ENCODE measurements at regions not wholly inside any gene's neighbourhood (a gene's known extent, or its start where the extent isn't known, plus 50 kb on each side); places are given as distances from the start of the nearest gene placed in this dataset.
"Not testable (repeated sequence)": the region's sequence is repeated elsewhere in the genome, so short reads cannot be mapped to it uniquely, and the experiment has no call there.

DNA sequence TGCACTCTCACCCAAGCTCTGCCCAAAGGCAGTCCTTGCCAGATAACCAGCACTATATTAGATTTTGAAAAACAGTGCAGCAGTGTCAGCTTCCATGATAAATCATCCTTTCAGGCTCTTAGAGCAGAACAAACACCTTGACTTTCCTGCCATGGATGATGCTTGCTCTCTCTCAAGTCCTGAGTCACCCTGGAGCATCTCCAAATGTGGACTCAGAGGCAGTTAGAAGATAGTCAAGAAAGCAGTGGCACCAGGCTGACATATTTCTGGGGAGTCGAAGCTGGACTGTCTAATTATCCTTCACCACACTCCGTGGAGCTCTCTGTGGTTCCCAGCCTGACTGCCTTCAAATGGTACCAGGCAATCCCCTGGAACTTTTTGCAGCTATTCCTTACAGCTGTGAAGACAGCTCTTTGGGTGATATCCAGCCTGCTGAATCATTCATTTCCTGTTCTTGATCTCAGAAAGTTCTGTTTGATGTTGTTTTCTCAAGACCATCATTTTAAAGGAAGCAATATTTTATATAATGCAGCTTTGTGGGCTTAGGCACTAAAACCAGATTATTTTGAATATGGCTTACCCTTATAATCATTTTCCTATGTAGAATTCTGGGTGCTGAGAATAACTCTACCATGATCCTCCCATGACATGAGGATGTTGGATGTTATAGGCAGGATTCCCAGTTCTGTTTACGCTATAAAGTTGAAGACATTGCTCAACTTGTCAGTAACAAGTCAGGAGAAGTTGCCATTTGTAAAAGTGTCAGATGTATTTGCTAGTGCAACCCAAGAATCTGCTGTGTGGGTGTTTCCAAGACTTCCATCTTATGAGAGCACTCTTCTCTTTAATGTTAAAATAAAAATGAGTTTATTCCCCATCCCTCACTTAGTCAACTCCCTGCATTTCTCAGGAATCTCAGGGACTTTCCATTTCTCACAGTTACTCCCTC, 233.8 kb downstream of the C7orf25 start:
- DNase-seq, result peak; percentile 77

DNA sequence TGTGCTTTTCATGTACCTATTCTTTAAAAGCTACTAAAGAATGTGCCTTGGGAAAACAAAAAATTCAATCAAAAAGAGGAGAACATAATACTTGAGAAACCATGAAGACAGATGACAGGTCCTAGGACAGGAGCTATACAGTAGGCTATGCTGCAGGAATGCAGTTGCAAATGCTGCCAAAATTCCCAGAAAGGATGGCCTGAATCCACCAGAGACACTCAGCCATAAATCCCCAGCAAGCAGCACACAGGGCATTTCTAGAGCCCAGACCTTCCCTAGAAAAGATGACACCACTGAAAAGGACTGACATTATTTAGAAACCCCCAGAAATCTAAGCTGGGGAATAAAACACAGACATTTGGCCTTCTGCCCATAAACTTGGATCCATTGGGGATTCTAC, 237.3 kb downstream of the C7orf25 start:
- DNase-seq, result no peak

DNA sequence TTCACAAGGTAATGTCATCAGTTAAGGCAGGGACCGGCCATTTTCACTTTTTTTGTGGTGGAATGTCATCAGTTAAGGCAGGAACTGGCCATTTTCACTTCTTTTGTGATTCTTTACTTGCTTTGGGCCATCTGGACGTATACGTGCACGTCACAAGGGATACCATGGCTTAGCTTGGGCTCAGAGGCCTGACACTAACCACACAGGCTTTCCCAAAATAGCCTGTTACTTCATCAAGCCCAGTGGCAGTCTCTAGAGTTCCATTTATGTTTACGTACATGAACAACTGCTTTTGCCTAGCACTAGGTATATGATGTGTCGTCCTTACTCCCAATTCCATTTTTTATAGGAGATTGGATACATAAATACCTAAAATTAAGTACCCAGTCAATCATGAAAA, 237.9 kb downstream of the C7orf25 start:
- DNase-seq, result no peak

DNA sequence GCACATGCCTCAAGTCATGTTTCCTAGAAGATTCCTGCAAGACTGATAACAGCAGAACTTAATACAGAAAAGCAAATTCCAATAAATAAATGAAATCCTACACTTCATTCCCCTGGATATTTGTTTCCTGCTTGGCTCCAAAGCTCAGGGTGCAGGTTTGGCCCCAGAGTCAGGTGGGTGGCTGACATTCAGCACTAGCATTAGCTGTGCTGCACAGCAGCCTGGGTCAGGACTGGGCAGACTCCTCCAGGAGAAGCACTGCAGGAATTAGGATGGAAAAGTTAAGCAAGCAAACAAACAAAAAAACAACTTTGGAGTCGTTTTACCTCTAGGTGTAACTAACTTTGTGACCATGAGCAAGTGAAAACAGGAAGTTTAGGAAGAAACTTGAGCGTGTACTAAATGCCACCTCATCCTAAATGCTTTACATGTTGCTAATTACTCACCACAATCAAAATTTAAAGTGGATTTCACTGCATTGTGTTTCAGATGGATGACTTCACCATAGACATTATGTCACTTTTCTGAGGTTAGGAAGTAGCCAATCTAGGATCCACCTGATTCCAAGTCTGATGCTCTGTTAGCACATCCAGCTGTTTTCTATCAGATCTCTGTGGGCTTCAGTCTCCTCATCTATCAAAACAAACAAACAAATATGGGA, 239.4 kb downstream of the C7orf25 start:
- DNase-seq, result peak; percentile 3

DNA sequence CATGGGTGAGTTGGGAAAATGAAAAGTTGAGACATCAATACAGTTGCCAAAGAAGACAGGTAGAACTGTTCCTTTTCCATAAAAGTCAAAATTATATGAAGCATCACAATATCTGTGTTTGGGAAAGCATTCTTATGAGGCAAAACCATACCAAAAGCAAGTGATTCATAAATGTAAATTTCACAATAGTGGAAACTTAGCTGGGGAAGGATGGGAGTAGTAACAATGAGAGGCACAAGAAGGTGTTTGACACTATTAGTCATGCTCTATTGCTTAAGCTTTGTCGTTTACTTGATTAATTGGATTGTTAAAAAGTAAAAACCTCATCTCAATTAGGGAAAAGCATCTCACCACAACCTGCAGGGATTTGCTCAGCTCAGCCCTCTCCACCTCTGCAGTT, 240.2 kb downstream of the C7orf25 start:
- peak; percentile 38 for DNase-seq

DNA sequence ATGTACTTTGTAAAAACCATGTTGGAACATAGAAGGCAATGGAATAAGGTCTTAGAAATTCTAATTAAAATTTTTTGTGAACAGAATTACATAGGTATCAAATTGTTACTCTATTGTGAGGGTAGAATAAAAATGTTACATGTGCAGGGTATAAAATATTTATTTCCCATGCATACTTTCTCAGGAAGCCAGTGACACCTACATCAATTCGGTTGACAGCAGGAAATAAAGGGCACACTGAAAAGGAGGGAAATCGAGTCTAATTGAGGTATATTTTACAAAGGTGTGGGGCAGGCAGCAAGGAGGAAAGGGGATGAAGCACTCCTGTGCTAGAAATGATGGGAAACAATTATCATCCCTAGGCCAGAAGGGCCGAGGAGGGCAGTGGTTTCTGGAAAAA, 244.9 kb downstream of the C7orf25 start:
- DNase-seq, result no peak

DNA sequence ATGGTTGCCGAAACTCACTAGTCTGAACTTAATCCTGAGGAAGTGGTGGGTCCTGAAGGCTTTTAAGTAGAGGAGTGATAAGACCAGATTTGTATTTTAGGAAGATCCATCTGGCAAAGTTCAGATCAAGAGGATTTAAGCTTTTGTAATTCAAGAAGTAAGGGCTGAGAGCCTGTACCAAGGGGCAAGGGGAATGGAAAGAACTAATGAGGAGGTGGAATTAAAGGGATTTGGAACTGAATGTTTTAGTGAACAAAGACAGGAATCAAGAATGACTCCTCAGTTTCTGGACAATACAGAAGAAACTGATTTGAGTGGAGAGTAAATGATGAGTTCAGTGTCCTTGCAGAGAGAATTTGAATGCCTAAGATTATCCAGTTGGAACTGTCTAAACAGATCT, 249.0 kb downstream of the C7orf25 start:
- no peak for DNase-seq

DNA sequence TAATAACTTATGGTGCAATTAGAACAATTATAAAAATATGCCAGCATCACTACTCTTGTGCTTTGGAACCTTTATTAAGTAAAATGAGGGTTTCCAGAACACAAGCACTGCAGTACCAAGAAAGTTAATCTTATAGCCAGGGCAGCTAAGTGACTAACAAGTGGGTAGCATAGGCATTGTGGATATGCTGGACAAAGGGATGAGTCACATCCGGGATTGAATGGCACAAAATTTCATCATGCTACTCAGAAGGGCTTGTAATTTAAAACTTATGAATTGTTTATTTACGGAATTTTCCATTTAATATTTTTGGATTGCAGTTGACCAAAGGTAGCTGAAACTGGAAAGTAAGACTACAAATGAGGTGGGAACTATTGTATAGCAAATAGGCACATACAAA, 250.6 kb downstream of the C7orf25 start:
- DNase-seq, result peak; percentile 80

DNA sequence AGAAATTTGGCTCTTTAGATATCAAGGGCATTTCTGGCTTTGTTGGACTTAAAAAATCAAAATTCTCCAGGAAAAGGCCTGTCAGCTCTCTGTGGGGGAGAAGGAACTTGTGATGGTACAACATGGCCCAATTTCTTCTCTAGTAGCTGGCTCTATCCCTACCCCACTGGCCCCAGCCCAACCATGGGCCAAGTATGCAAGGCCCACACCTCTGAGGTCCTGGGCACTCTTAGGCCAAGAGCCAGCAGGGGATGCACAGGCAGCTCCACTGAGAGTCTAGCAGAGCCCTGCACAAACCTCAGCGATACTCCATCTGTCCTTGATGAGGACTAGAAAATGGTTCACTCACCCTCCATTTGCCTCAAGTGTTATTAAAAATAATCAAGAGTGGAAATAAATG, 261.2 kb downstream of the C7orf25 start:
- no peak for DNase-seq

DNA sequence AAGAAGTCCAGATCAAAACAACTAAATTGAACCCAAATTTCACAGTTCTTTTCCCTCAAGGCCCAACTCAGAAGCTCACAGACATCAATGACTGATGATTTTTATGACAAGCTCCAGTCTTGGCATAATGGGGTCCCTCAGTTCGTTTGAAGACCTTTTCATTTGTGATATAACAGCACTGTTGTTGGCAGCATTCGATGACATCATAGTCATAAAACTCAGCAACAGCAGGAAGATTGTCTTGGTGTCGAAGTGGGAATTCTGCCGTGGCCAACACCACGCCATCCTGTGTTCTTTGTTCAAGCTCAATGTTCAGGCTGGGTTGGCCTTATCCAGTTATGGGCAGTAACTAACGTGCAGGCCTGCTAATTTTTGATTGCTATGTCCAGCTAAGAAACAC, 261.7 kb downstream of the C7orf25 start:
- DNase-seq, result no peak

DNA sequence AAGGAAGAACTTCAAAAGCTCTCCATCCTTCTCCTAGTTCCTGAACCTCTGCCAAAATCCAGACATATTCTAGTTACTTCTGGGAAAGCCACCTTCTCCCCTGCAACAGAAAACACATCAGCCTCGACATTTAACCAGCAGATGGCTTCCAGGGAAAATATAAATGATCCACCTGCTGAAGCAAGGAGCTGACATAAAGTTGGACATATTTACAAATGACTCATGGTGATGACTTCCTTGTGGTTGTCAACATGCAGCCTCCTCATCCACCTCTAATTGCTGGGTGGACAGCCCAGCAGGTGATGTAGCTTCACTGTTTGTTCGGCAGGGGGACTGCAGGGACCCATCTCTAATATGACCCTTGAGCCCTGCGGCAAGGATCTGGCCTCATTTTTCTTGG, 266.0 kb downstream of the C7orf25 start:
- DNase-seq, result no peak

DNA sequence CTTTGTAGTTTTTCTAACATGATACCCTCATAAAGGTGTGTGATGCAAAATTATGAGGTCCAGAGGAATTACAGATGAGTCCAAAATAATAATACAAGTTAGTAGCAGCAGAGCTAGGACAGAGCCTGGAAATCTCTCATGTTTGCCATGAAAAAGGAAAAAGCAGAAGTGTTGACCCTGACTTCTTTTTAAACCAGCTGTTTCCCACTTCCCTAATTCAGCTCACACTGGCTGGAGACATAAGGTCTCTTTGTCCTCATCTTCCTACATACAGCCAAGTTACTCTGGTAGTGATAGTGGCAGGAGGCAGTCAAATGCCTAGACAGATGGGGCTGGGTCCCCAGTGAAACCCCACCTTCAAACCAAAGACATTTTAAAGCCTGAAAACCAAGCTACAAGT, 269.2 kb downstream of the C7orf25 start:
- no peak for DNase-seq

DNA sequence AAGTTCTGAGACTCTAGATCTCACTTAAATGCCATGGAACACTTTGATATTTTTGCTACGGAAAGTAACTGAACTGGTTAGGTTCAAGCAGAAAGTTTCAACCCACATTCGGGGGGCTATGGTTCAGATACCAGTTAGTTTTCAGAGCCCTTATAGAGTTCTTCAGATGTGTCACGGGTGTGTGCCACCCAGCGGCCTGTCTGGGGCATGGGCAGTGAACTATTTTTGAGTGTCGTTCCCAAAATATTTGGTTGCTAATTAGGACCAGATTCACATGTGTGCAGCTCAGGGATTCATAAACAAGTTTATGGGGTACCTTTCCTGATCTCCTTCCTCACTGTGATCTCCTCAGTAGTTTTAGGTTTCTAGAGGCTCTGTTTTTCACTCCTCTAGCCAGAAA, 271.9 kb downstream of the C7orf25 start:
- no peak for DNase-seq

DNA sequence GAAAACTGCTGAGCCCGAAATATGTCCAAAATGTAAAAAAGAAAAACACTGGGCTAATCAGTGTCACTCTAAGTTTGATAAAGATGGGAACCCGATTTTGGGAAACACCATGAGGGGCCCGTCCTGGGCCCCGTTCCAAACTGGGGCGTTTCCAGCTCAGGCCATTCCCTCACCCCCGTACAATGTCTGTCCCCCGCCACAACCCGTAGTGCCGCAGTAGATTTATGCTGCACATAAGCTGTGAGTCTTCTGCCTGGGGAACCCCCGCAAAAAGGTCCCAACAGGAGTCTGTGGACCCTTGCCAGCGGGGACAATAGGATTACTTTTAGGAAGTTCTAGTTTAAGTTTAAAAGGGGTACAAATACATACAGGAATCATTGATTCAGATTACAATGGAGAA, 275.5 kb downstream of the C7orf25 start:
- DNase-seq, result not testable (repeated sequence)

DNA sequence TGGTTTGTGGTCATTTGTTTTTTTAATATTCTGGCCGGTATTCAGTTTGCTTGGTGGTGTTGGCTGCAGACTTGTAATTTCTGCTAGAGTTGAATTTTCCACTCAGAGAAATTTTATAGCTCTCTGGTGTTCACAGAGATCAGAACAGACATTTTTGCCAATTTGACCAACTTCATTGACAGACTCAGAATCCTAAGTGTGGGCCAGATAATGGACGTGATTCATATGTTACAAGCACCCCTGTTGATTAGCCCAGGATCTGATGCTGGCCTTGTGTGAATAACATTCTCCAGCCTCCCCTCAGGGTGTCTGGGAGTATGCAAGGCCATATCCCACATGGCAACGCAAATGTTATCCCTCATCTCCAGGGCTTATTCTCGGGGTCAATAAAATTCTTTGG, 283.8 kb downstream of the C7orf25 start:
- no peak for DNase-seq

DNA sequence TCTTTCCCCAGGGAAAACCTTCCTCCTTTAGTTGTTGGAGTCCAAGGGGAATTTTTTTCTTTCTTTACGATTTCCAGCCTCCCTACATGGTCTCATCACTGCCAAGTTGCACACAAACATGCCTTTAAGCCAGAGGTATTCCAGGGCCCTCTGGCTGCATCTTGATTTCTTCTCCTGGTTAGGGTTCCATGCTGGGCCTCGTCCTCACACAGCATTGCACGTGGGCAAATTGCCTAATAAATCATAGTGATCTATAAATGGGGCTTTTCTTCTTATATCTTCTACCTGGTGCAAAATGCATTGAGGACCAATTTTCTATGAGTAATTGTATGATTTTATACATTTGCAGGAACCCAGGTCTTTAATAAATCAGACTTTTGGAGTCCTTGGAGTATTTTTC, 284.2 kb downstream of the C7orf25 start:
- no peak for DNase-seq

DNA sequence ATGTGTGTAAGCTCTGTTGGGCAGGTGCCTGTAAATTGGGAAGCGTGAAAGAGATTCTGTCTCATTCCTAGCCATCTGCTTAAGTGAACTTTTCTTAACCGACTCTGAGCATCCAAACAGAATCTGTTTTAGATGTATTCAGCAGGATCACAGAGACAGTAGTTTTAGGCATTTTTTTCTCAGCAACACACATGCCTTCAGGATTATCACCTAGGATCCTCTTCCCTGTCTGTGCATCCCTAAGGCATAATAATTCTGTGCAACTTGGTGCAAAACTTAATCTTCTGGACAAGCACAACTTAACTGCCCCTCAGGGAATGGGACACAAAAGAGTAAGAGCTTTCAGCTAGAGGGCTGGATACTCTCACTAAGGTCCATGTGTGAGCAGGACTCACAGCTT, 284.8 kb downstream of the C7orf25 start:
- no peak for DNase-seq

DNA sequence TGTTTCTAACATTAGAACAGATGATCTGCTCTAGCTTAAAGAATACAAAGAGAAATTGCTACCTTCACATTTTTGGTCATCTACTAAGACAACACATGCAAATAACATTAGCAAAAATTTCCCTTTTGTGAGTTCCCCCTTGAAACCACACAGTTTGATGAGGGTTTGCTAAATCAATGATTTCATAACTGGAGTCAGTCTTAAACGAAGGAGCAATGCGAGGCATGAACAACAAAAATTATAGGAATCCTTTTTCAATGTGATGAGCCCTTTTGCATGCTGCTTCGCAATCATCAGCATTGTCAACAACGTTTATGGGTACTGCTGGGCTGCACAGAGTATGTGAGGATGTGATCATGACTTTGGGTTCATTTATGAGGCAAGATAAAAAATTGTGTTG, 286.4 kb downstream of the C7orf25 start:
- DNase-seq, result no peak

DNA sequence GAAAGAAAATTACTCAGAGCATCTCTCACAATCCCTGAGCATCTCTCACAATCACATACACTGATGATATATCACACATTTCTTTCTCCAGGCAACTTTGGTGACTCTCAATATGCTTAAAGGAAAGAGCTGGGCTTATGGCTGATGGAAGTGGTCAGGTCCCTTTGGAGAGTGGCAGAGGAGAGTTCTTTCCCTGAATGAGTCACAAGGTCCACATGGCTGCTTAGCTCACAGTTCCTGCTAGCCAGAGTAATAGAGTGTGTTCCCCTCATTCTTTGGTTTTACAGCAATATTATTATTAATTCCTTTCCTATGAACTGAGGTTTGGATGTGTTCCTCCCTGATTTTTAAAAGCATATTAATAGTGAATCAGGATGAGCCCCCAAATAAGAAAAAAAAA, 287.4 kb downstream of the C7orf25 start:
- peak; percentile 14 for DNase-seq

DNA sequence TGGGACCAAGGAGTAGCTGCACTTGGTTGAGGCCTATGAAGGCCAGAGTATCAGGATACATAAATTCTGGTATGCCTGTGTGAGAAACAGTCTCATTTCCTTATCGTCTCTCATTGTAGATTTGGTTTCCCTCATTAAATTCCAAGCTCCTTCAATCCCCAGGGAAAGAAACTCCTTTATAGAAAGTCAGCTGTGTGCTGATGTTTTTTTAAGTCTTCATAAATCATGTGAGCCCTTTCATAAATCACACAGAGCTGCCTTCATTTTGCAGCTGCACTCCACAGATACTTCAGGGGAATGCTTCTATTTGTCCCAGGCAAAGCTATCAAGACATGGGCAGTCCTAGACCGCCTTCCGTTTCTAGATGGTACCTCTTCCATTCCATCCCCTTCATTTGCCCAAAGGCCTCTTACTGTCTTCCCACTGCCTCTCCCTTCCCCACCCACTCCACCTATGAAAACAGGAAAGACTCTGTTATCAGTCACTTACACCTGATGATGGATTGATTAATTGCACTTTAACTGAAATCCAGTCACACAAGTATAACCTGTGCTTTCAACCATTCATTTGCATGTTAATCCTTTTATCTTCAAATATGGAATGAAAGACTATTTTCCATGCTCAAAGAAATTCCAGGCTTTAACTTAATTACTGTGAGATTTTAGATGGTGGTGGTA, 290.2 kb downstream of the C7orf25 start:
- DNase-seq, result no peak

DNA sequence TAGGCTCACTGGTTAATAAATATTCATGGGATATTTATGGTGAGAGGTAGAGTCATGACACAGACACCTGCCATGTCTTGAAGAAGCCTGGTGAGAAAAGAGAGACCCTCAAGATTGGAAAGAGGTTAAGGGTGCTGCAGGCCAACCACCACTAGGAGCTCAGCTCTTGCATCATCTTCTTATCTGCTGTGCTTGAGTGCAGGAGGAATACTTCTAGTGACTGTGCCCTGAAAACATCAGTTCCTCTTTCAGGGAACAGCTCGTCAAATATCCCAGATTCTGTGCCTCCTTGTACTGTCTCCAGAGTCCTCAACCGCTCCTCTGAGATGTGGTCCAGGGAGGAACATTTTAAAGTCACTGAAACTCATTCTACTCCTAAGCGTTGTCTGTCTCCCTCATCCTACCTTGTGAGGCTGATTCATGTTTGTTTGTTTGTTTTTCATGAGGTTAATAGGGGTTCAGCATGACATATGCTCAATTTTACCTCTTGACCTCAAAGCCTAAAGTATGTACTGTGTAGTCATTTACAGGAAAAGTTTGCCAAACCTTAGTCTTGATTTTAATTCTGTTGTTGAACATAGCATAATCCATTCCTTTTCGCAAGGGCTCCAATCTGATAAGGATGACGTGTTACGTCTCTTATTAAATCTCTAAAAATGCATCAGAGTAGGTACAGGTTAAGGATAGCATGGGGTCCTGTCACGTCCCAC, 293.1 kb downstream of the C7orf25 start:
- DNase-seq, result no peak

DNA sequence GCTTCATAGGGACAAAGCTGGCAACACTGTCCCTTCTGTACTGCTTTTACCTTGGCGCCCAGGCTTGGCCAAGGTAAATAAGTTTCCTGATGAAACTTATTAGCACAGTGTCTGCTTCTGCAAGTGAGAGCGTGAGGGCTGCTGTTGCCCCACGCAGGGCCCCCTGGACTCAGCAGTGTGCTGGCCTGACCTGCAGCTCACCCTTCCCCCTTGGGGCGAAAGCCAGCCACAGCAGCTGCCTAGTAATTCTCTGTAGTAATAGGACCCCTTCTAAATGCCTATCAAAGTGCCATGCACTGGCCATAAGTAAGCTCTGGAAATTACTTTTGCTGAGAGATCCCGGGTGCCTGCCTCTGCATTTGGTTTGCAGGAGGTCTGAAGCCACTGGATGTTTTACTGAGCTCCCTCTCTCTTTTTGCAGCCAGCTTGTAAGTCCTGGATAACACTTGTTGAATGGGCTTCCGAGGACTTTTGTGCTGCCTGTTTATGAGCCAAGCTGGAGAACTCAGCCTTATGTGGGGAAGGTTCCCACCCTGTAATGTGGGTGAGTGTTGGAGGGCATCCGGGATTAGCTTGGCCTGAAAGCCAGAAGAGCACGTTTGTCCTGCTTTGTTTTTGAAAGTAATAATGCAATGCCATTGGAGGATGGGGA, 293.9 kb downstream of the C7orf25 start:
- no peak for DNase-seq

All from EL (cell line).